HEK293 (cell line): ENCODE measurements at regions not wholly inside any gene's neighbourhood (a gene's known extent, or its start where the extent isn't known, plus 50 kb on each side); places are given as distances from the start of the nearest gene placed in this dataset.

Source experiments
- TRIM28 ChIP-seq: IDR thresholded peaks from 2 replicates; pipeline ENCODE4 v1.6.1; 2011; ENCODE audit warnings: low read length, control low read depth, borderline replicate concordance
- ZNF140 ChIP-seq: fragments of 450-650 bp; formaldehyde crosslinking; IDR thresholded peaks from 2 replicates; pipeline ENCODE4 v1.5.1; 2016; ENCODE audit warnings: missing biosample characterization, missing genetic modification characterization
- ZNF521 ChIP-seq: fragments of 450-650 bp; formaldehyde crosslinking; IDR thresholded peaks from 2 replicates; pipeline ENCODE4 v1.5.1; 2017; ENCODE audit warnings: missing biosample characterization, mild to moderate bottlenecking, missing genetic modification characterization
- ZNF621 ChIP-seq: fragments of 450-650 bp; formaldehyde crosslinking; IDR thresholded peaks from 2 replicates; pipeline ENCODE4 v1.5.1; 2017; ENCODE audit warnings: missing biosample characterization, missing genetic modification characterization
- TF ChIP-seq, protein P1 (sequence below): fragments of 450-650 bp; formaldehyde crosslinking; IDR thresholded peaks from 2 replicates; pipeline ENCODE4 v1.5.1; 2016; ENCODE audit warnings: missing biosample characterization, missing genetic modification characterization
- TF ChIP-seq, protein P2 (sequence below): fragments of 450-650 bp; formaldehyde crosslinking; IDR thresholded peaks from 2 replicates; pipeline ENCODE4 v1.5.1; 2016; ENCODE audit warnings: missing biosample characterization, missing genetic modification characterization
- TF ChIP-seq, protein P3 (sequence below): fragments of 450-650 bp; formaldehyde crosslinking; IDR thresholded peaks from 2 replicates; pipeline ENCODE4 v1.5.1; 2016; ENCODE audit warnings: missing biosample characterization, missing genetic modification characterization, low read depth
- TF ChIP-seq, protein P4 (sequence below): fragments of 450-650 bp; formaldehyde crosslinking; IDR thresholded peaks from 2 replicates; pipeline ENCODE4 v1.5.1; 2017; ENCODE audit warnings: missing biosample characterization, missing genetic modification characterization

DNA sequence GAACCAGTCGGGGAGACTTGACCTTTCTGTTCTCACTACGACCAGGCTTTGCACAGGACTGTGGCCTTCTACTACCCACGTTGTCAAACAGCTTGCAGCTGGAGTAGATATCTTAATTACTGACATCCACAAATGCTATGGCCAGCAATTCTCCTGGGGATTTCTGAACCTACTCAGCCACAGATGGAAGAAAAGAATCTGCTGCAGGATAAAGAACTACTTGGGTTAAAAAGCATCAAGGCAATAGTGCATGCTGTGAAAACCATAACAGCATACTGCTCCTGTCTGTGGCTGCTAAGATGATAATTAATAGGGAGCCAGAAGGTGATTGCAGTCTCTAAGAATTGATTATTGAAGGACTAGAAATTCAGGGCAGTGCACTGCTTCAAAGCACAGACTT, 859.2 kb upstream of the SEMA6D start:
- TF ChIP-seq, protein P1, sequence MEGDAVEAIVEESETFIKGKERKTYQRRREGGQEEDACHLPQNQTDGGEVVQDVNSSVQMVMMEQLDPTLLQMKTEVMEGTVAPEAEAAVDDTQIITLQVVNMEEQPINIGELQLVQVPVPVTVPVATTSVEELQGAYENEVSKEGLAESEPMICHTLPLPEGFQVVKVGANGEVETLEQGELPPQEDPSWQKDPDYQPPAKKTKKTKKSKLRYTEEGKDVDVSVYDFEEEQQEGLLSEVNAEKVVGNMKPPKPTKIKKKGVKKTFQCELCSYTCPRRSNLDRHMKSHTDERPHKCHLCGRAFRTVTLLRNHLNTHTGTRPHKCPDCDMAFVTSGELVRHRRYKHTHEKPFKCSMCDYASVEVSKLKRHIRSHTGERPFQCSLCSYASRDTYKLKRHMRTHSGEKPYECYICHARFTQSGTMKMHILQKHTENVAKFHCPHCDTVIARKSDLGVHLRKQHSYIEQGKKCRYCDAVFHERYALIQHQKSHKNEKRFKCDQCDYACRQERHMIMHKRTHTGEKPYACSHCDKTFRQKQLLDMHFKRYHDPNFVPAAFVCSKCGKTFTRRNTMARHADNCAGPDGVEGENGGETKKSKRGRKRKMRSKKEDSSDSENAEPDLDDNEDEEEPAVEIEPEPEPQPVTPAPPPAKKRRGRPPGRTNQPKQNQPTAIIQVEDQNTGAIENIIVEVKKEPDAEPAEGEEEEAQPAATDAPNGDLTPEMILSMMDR = no peak
- TF ChIP-seq, protein P2, sequence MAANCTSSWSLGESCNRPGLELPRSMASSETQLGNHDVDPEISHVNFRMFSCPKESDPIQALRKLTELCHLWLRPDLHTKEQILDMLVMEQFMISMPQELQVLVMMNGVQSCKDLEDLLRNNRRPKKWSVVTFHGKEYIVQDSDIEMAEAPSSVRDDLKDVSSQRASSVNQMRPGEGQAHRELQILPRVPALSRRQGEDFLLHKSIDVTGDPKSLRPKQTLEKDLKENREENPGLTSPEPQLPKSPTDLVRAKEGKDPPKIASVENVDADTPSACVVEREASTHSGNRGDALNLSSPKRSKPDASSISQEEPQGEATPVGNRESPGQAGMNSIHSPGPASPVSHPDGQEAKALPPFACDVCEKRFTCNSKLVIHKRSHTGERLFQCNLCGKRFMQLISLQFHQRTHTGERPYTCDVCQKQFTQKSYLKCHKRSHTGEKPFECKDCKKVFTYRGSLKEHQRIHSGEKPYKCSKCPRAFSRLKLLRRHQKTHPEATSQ (tag by site-specific recombination) = no peak
- TF ChIP-seq, protein P3, sequence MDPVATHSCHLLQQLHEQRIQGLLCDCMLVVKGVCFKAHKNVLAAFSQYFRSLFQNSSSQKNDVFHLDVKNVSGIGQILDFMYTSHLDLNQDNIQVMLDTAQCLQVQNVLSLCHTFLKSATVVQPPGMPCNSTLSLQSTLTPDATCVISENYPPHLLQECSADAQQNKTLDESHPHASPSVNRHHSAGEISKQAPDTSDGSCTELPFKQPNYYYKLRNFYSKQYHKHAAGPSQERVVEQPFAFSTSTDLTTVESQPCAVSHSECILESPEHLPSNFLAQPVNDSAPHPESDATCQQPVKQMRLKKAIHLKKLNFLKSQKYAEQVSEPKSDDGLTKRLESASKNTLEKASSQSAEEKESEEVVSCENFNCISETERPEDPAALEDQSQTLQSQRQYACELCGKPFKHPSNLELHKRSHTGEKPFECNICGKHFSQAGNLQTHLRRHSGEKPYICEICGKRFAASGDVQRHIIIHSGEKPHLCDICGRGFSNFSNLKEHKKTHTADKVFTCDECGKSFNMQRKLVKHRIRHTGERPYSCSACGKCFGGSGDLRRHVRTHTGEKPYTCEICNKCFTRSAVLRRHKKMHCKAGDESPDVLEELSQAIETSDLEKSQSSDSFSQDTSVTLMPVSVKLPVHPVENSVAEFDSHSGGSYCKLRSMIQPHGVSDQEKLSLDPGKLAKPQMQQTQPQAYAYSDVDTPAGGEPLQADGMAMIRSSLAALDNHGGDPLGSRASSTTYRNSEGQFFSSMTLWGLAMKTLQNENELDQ (tag by site-specific recombination) = no peak
- TF ChIP-seq ZNF140 (no peak), ZNF521 (tag by site-specific recombination) (no peak), TRIM28 (no peak), ZNF621 (tag by site-specific recombination) (no peak)
- TF ChIP-seq, protein P4, sequence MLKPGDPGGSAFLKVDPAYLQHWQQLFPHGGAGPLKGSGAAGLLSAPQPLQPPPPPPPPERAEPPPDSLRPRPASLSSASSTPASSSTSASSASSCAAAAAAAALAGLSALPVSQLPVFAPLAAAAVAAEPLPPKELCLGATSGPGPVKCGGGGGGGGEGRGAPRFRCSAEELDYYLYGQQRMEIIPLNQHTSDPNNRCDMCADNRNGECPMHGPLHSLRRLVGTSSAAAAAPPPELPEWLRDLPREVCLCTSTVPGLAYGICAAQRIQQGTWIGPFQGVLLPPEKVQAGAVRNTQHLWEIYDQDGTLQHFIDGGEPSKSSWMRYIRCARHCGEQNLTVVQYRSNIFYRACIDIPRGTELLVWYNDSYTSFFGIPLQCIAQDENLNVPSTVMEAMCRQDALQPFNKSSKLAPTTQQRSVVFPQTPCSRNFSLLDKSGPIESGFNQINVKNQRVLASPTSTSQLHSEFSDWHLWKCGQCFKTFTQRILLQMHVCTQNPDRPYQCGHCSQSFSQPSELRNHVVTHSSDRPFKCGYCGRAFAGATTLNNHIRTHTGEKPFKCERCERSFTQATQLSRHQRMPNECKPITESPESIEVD (tag by site-specific recombination) = no peak
